NT2/D1 (cell line): ENCODE measurements at regions not wholly inside any gene's neighbourhood (a gene's known extent, or its start where the extent isn't known, plus 50 kb on each side); places are given as distances from the start of the nearest gene placed in this dataset.

Experiments used
- SUZ12 ChIP-seq: IDR thresholded peaks from 2 replicates; pipeline ENCODE4 v1.6.1; 2011; ENCODE audit not compliant: insufficient read length, insufficient read depth; ENCODE audit errors: extremely low read depth
- YY1 ChIP-seq: IDR thresholded peaks from 2 replicates; pipeline ENCODE4 v1.6.1; 2011; ENCODE audit not compliant: insufficient read length, insufficient read depth
- ZNF274 ChIP-seq: IDR thresholded peaks from 2 replicates; pipeline ENCODE4 v1.6.1; 2011; ENCODE audit warnings: mild to moderate bottlenecking, low read depth, low read length

GRCh38 chr12:105856048-105856405 is 282.7 kb downstream of the NUAK1 start:
- no peak for TF ChIP-seq ZNF274
- TF ChIP-seq YY1, result no peak
- TF ChIP-seq SUZ12, result no peak
